ENCODE measurements at regions not wholly inside any gene's neighbourhood (a gene's known extent, or its start where the extent isn't known, plus 50 kb on each side); places are given as distances from the start of the nearest gene placed in this dataset.
"Not testable (repeated sequence)": the region's sequence is repeated elsewhere in the genome, so short reads cannot be mapped to it uniquely, and the experiment has no call there.

DNA sequence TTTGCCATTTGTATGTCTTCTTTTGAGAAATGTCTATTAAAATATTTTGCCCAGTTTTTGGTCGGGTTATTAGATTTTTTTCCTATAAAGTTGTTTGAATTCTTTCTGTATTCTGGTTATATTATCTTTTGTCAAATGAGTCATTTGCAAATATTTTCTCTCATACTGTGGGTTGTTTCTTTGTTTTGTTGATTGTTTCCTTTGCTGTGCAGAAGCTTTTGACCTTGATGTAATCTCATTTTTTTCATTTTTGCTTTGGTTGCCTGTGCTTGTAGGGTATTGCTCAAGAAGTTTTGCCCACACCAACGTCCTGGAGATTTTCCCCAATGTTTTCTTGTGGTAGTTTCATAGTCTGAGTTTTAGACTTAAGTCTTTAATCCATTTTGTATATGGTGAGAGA lies 245.7 kb downstream of the ADCYAP1 start:
- DNase-seq, result no peak

- not testable (repeated sequence) for DNase-seq
Measured at GRCh38 chr18:1152958-1153357, 248.3 kb downstream of the ADCYAP1 start.

DNA sequence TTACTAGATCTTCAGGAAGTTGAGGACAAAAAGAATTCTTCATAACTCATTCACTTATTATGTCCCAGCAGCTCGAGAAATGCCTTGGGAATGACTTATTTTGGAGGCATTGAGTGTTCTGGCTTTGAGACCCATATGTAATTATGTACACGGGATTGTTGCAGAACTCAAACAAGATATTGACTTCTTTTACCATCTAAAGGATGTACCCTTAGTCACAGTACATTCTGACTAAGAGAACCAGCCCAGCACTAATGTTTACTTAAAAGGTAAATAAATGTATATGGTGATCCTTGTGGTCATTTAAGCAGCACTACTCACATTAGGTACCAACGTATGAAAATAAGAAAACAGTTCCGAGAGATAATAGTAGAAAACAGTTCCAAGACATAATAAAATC lies 268.9 kb downstream of the ADCYAP1 start:
- DNase-seq, result no peak

GRCh38 chr18:1177232-1177631 lies 272.6 kb downstream of the ADCYAP1 start:
- no peak for DNase-seq

GRCh38 chr18:1191341-1191740 lies 286.7 kb downstream of the ADCYAP1 start:
- no peak for DNase-seq

DNA sequence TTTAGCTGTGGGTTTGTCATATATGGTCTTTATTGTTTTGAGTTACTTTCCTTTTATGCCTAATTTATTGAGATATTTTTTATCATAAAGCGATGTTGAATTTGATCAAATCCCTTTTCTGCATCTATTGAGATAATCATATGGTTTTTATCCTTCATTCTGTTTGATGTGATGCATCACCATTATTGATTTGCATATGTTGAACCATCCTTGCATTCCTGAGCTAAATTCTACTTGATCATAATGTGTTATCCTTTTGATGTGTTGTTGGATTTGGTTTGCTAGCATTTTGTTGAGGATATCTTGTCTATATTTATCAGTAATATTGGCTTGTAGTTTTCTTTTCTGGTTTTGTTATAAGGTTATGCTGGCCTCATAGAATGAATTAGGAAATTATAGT lies 308.5 kb downstream of the ADCYAP1 start:
- no peak for DNase-seq

DNA sequence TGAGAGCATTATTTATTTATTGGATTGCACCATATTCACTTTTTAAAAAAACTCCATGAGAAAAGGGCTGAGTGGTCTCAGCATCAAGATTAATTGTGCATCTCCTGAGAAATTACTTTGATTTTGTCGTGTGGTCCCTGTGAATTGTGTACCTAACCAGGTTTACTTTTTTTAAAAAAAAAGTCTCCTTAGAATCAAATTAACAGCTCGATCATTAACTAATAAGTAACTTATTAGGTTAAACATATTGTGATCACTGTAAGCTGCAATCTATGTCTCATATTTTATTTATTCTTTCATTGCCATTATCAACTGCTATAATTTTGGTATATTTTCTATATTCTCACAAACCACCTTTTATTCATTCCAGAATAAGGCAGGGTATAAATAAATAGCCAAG lies 318.2 kb downstream of the ADCYAP1 start:
- DNase-seq, result no peak

DNA sequence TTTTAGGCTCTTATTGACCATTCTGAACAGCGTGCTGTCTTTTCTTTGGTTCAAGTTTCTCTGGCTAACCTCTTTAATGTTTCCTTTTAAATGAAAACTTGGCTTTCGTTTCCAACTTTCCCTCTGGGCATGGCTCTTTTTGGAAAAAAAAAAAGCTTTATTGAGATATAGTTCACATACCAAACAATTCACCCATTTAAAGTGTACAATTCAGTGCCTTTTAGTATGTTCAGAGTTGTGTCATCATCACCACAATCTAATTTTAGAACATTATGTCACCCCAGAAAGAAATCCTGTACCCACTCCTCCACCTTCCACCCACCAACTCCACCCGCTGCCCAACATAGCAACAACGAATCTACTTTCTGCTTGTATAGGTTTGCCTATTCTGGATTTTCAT lies 322.4 kb downstream of the ADCYAP1 start:
- no peak for DNase-seq

DNA sequence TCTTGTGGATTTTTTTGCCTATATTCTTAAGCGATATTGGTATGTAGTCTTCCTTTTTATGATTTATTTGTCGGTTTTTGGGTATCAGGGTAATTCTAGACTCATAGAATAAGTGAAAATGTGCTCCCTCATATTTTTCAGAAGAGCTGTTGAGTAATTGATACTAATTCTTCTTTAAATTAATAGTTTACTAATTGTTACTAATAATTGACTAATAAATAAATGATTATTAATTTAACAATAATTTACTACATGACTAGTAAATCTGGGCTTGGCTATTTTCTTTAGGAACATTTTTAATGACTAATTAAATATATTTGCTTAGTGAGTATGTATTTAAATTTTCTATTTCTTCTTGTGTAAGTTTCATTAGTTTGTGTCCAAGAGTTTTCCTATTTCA lies 325.0 kb downstream of the ADCYAP1 start:
- no peak for DNase-seq

DNA sequence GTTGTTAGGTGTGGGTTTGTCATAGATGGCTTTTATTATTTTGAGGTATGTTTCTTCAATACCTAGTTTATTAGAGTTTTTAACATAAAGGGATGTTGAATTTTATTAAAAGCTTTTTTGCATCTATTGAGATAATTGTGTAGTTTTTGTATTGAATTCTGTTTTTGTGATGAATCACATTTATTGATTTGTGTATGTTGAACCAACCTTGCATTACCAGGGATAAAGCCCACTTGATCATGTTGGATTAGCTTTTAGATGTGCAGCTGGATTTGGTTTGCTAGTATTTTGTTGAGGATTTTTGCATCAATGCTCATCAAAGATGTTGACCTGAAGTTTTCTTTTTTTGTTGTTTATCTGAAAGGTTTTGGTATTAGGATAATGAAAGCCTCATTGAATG lies 328.2 kb downstream of the ADCYAP1 start:
- no peak for DNase-seq

DNA sequence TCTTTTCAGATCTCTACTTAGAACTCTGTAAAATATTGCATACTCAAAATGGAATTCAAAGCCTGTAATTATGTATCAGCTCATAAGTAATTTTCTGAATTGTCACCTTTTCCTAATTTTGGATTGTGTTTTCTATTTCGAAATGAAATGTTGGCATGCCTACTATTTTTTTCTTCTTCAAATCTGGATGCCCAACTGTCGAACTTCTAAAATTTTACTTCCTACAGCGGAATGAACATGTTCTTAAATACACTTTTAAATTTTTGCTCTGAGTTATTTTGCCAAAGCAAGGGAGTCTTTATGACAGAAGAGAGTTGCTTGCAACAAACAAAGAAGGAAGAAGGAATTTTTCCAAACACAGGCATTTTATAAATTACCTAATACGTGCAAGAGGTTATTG lies 336.0 kb downstream of the ADCYAP1 start:
- DNase-seq, result no peak

DNA sequence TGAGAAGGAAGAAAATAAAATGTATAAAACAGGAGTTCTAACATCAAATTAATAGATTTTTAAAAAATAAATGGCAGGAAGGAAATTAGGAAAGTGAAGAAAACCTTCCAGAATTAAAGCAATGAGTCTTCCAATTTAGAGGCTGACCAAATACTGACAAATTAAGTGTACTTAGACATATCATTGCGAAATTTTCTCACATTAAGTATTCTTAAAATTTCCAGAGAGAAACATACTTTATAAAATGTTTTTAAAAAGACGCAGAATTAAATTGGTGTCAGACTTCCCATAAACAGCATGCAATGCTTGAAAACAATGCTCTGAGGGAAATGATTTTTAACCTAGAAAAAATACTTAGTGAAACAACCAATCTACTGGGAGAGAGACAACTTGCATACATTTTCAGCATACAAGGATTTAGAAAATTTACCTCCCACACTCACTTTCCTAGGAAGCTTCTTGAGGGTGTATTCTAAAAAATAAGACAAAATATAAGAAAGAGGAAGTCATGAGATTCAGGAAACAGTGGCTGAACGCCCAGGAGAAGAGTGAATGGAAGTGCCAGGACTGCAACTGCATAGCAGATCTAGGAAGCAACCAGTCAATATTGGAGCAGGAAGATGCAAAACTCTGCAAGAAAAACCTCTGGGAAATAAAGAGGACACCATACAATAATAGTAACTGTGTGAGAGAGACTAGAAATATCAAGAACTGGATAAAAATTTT lies 339.9 kb downstream of the ADCYAP1 start:
- DNase-seq, result no peak

DNA sequence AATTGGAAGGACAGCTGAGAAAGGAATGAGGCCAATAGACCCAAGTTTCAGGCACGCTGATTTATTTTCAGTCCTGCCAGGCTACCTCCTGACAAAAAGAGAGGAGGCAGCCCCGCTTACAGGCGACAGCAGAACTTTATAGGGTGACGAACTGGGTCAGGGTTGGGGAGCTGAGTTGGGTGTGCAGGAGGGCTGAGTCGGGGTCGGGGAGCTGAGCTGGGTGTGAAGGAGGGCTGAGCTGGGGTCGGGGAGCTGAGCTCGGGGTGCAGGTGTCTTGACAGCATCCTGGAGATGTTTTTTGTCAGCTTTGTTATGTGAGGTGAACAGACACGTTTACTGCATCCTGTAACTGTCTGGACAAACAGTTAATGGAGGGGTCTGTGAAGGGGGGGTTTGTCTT lies 342.2 kb downstream of the ADCYAP1 start:
- no peak for DNase-seq

DNA sequence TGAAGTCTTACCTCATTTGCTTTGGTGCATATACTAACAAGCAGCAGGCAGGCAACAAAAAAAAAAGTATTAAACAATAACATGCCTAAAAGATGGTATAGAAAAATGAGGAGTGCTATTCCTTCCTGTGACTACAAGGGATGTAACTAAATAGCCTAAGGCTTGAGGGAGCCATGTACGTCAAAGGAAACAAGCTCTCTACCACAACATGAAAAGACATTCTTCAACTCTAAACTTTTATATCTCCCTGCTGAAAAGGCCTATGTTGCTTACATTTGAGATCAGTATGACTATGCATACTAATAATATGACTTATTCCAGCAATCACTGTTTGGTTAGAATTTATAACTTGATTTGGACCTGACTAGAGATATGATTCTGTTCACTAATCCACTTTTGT lies 347.9 kb downstream of the ADCYAP1 start:
- DNase-seq, result no peak

GRCh38 chr18:1252936-1253335 lies 348.3 kb downstream of the ADCYAP1 start:
- DNase-seq, result no peak

DNA sequence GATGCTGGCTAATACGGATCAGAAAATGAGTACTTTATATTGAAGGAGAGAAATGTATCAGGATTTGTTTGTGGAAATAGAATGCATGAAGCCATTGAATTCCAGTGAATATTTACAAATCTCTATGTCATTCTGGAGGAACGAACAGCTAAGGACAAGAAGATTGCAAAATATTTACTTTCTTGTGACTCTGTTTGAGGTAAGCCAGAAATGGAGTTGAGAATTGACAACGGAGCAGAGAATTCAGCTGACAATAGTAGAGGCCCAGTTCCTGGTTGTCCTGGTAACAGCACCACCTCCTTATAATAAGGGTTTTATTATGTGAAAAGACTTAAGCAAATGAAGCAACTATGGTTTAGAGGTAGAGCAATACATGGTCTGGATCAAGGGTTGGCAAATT lies 349.2 kb downstream of the ADCYAP1 start:
- no peak for DNase-seq

DNA sequence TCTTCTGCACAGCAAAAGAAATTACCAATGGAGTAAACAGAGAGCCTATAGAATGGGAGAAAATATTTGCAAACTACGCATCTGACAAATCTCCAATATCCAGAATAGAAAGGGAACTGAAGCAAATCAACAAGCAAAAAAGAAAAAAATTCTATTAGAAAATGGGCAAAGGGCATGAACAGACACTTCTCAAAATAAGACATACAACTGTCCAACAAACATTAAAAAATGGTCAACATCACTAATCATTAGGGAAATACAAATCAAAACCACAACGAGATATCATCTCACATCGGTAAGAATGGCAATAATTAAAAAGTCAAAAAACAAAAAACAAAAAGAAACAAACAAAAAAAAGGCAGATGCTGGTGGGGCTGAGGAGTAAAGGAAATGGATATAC lies 356.4 kb downstream of the ADCYAP1 start:
- DNase-seq, result no peak

- DNase-seq, result no peak
Measured at GRCh38 chr18:1267021-1267420, 362.4 kb downstream of the ADCYAP1 start.

- no peak for DNase-seq
Measured at GRCh38 chr18:1270081-1270480, 365.4 kb downstream of the ADCYAP1 start.

- no peak for DNase-seq
Measured at GRCh38 chr18:1273469-1273868, 368.8 kb downstream of the ADCYAP1 start.

- DNase-seq, result no peak
Measured at GRCh38 chr18:1292167-1292566, 387.5 kb downstream of the ADCYAP1 start.

- DNase-seq, result no peak
Measured at GRCh38 chr18:1294229-1294628, 389.6 kb downstream of the ADCYAP1 start.

DNA sequence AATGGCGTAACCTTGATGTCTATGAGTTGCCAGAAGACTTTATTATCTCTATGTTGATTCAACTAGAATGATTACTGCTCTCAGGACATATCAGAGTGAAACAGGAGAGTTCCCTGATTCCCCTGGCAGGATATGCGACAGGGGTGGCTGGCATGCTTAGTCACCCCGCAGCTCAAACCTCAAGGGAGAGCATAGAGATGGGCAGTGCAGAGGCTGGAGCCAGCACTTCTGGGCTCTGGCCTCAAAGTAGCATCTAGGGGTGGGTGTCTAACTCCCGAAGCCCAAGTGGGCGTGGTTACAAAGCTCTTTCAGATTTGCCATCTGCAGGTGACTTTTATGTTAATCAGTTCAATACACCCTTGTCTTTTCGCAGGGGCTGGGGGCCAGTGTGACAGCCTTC lies 391.6 kb downstream of the ADCYAP1 start:
- DNase-seq, result no peak

DNA sequence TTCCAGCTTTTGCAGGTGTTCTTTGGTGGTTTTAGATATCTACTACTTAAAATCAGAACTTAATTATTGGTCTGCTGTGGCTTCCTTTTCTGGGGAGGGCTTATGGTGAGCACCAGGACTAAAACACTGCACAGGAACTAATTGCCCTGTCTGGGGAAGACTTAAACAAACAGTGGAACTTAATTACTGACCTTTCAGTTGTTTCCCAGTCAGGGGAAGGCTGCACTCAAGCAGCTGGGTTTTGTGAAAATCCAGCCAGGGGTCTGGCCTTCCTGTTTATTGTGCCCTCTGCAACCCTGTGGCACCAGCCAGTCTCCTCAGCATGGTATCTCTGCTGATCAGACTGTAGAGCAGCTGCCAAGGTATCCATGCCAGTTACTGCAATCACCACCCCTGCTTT lies 398.2 kb downstream of the ADCYAP1 start:
- DNase-seq, result no peak

DNA sequence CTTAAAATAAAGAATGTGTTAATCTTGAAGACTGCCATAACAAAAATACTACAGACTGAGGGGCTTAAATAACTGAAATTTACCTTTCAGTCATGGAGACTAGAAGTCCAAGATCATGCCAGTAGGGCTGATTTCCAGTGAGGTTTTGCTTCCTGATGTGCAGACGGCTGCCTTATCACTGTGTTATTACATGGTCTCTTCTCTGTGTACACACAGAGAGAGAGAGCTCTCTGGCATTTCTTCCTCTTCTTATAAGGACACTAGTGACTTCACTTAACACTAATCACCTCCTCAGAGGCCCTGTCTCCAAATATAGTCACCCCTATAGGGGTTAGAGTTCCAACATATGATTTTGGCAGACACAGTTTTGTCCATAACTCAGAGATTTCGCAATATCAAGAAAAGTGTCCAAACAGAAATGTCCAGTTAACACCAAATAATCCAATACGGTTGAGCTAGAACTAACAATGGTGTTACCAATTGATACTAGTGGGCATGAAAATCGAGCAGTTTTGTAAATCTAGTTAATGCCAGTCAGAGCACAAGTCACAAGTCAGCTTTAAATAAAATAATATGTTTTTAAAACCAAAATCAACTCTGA lies 399.8 kb downstream of the ADCYAP1 start:
- no peak for DNase-seq
